H1 (cell line): ENCODE measurements at regions not wholly inside any gene's neighbourhood (a gene's known extent, or its start where the extent isn't known, plus 50 kb on each side); places are given as distances from the start of the nearest gene placed in this dataset.

ENCODE experiments used
- CTCF ChIA-PET: fragments of 300-600 bp; sonication (Branson Sonifier 250); formaldehyde crosslinking; loops from one replicate; lab custom pipeline; 2021; ENCODE audit not compliant: partially characterized antibody; lab: Charles Lee
- POLR2A ChIA-PET: fragments of 300-600 bp; sonication (Branson Sonifier 250); formaldehyde crosslinking; loops from one replicate; lab custom pipeline; 2021; ENCODE audit warnings: inconsistent platforms; ENCODE audit not compliant: partially characterized antibody; lab: Charles Lee
- DNase-seq, 2 experiments: peaks; one replicate each; pipeline versions ENCODE4 v3.0.0 to v3.0.0-alpha.2; 2010 to 2022; ENCODE audit warnings: low spot score in 2 of 2, low read depth in 1 of 2, mixed read lengths in 1 of 2
- FAIRE-seq: peaks from 2 replicates; lab custom pipeline; 2011; peaks lifted over from hg19 to GRCh38; lab: Jason Lieb, UNC
- H2AFZ ChIP-seq: 2 replicates; pipeline ENCODE4 v1.8.1; 2012; ENCODE audit warnings: low read length, inconsistent platforms
- H2AK5ac ChIP-seq: 2 replicates; pipeline ENCODE4 v1.6.1; 2013; ENCODE audit warnings: low read depth, low read length
- H2BK120ac ChIP-seq: replicated peaks from 2 replicates; pipeline ENCODE3; 2013; ENCODE audit warnings: low read depth, low read length, inconsistent platforms
- H2BK12ac ChIP-seq: 2 replicates; pipeline ENCODE4 v1.6.1; 2013; ENCODE audit warnings: low read depth, low read length
- H2BK15ac ChIP-seq: 2 replicates; pipeline ENCODE4 v1.6.1; 2013; ENCODE audit warnings: low read length
- H2BK20ac ChIP-seq: 2 replicates; pipeline ENCODE4 v1.6.1; 2013; ENCODE audit warnings: low read length
- H2BK5ac ChIP-seq: 2 replicates; pipeline ENCODE4 v1.6.1; 2013; ENCODE audit warnings: low read depth, low read length
- H3K14ac ChIP-seq: 2 replicates; pipeline ENCODE4 v1.6.1; 2013; ENCODE audit warnings: inconsistent platforms; ENCODE audit not compliant: insufficient read length
- H3K18ac ChIP-seq: 2 replicates; pipeline ENCODE4 v1.6.1; 2013; ENCODE audit warnings: low read length; ENCODE audit errors: extremely low read depth
- H3K23ac ChIP-seq: 2 replicates; pipeline ENCODE4 v1.6.1; 2013; ENCODE audit warnings: inconsistent platforms; ENCODE audit not compliant: insufficient read length
- H3K23me2 ChIP-seq: 2 replicates; pipeline ENCODE4 v1.6.1; 2013; ENCODE audit warnings: low read depth, low read length
- H3K27ac ChIP-seq: 2 replicates; pipeline ENCODE4 v1.6.1; 2011; ENCODE audit warnings: low read depth, low read length, inconsistent platforms
- H3K27me3 ChIP-seq, 4 experiments: replicated peaks in 1 of 4; 1 replicate in 1 of 4; 2 replicates in 3 of 4; pipeline versions ENCODE4 v1.6.1 to v1.8.1; 2011 to 2013; ENCODE audit warnings: low read length in 3 of 4, mild to moderate bottlenecking in 3 of 4, inconsistent platforms in 2 of 4, mixed read lengths in 2 of 4, moderate library complexity in 1 of 4; ENCODE audit not compliant: control insufficient read depth in 3 of 4, insufficient read depth in 3 of 4; ENCODE audit errors: extremely low read depth in 1 of 4
- H3K36me3 ChIP-seq, 4 experiments: 2 replicates each; pipeline versions ENCODE4 v1.6.1 to v1.8.1; 2011 to 2013; ENCODE audit warnings: mild to moderate bottlenecking in 4 of 4, low read length in 3 of 4, moderate library complexity in 2 of 4, control low read depth in 1 of 4, inconsistent platforms in 1 of 4; ENCODE audit not compliant: insufficient read depth in 4 of 4, control insufficient read depth in 2 of 4
- H3K4ac ChIP-seq: replicated peaks from 2 replicates; pipeline ENCODE3; 2013; ENCODE audit warnings: low read length, low read depth, mixed read lengths, inconsistent platforms; ENCODE audit not compliant: insufficient read length
- H3K4me1 ChIP-seq, 4 experiments: replicated peaks in 1 of 4; 1 replicate in 1 of 4; 2 replicates in 3 of 4; pipeline versions ENCODE4 v1.6.1 to v1.8.1; 2011 to 2013; ENCODE audit warnings: low read length in 3 of 4, inconsistent platforms in 2 of 4, mixed read lengths in 1 of 4; ENCODE audit not compliant: insufficient read depth in 4 of 4, control insufficient read depth in 3 of 4
- H3K4me2 ChIP-seq, 2 experiments: 2 replicates each; pipeline versions ENCODE4 v1.6.1 to v1.8.1; 2011 to 2013; ENCODE audit warnings: low read depth in 2 of 2, low read length in 2 of 2, control low read depth in 1 of 2, inconsistent platforms in 1 of 2, mild to moderate bottlenecking in 1 of 2; ENCODE audit not compliant: insufficient read depth in 1 of 2
- H3K4me3 ChIP-seq, 4 experiments: fragments of 200-600, 300-600 bp in 1 of 4; sonication (generic), shearing (Covaris generic), sonication (Bioruptor Twin) in 1 of 4; 2 replicates each; pipeline versions ENCODE4 v1.5.1 to v1.8.1; 2011 to 2016; ENCODE audit warnings: low read length in 4 of 4, low read depth in 3 of 4, control low read depth in 2 of 4, inconsistent platforms in 2 of 4, mild to moderate bottlenecking in 2 of 4, mixed read lengths in 1 of 4, moderate library complexity in 1 of 4; ENCODE audit not compliant: insufficient read depth in 2 of 4; ENCODE audit errors: extremely low read depth in 1 of 4
- H3K56ac ChIP-seq: replicated peaks from 2 replicates; pipeline ENCODE3; 2013; ENCODE audit warnings: low read depth, mild to moderate bottlenecking, mixed read lengths, low read length, inconsistent platforms; ENCODE audit not compliant: insufficient read length
- H3K79me1 ChIP-seq: 2 replicates; pipeline ENCODE4 v1.6.1; 2013; ENCODE audit warnings: low read depth, low read length, control low read depth
- H3K79me2 ChIP-seq, 2 experiments: 2 replicates each; pipeline versions ENCODE4 v1.6.1 to v1.8.1; 2012 to 2013; ENCODE audit warnings: low read length in 2 of 2, mild to moderate bottlenecking in 2 of 2, inconsistent platforms in 1 of 2; ENCODE audit not compliant: insufficient read depth in 2 of 2, control insufficient read depth in 1 of 2
- H3K9ac ChIP-seq, 4 experiments: replicated peaks in 1 of 4; 1 replicate in 1 of 4; 2 replicates in 3 of 4; pipeline versions ENCODE4 v1.6.1 to v1.8.1; 2011 to 2013; ENCODE audit warnings: low read depth in 3 of 4, low read length in 3 of 4, control low read depth in 2 of 4, mild to moderate bottlenecking in 2 of 4, moderate library complexity in 2 of 4, inconsistent platforms in 1 of 4; ENCODE audit errors: extremely low read depth in 1 of 4
- H3K9me3 ChIP-seq, 2 experiments: 2 replicates each; pipeline versions ENCODE4 v1.6.1 to v1.8.1; 2012 to 2013; ENCODE audit warnings: mild to moderate bottlenecking in 2 of 2, moderate library complexity in 2 of 2, control low read depth in 1 of 2, inconsistent platforms in 1 of 2, low read depth in 1 of 2, low read length in 1 of 2, mixed read lengths in 1 of 2; ENCODE audit not compliant: insufficient read depth in 2 of 2
- H4K20me1 ChIP-seq, 2 experiments: replicated peaks in 1 of 2; 2 replicates each; pipeline versions ENCODE3 to v1.8.1; 2011 to 2013; ENCODE audit warnings: inconsistent platforms in 2 of 2, low read length in 2 of 2, mild to moderate bottlenecking in 1 of 2; ENCODE audit not compliant: insufficient read depth in 2 of 2, control insufficient read depth in 1 of 2
- H4K5ac ChIP-seq: 2 replicates; pipeline ENCODE4 v1.6.1; 2013; ENCODE audit warnings: low read length, low read depth, mixed read lengths, inconsistent platforms; ENCODE audit not compliant: insufficient read length
- H4K8ac ChIP-seq: 2 replicates; pipeline ENCODE4 v1.8.0; 2013; ENCODE audit warnings: mild to moderate bottlenecking, moderate library complexity, low read length, inconsistent platforms; ENCODE audit not compliant: insufficient read depth; ENCODE audit errors: extremely low read depth
- H4K91ac ChIP-seq: replicated peaks from 2 replicates; pipeline ENCODE3; 2013; ENCODE audit warnings: low read length, mixed read lengths, inconsistent platforms; ENCODE audit not compliant: insufficient read length
- ASH2L ChIP-seq: fragments of 200-600, 300-600 bp; sonication (generic); IDR thresholded peaks from one replicate; pipeline ENCODE4 v1.7.1; 2017; ENCODE audit warnings: low read length
- CTCF ChIP-seq, 3 experiments: IDR thresholded peaks; 1 replicate in 2 of 3; 2 replicates in 1 of 3; pipeline versions ENCODE4 v1.5.1 to v1.6.1; 2011; ENCODE audit warnings: low read length in 3 of 3, mild to moderate bottlenecking in 3 of 3, inconsistent platforms in 2 of 3, low read depth in 1 of 3, moderate library complexity in 1 of 3; ENCODE audit not compliant: insufficient read depth in 1 of 3; ENCODE audit errors: control extremely low read depth in 1 of 3
- FOSL1 ChIP-seq: IDR thresholded peaks from 2 replicates; pipeline ENCODE4 v1.6.1; 2011; ENCODE audit warnings: mild to moderate bottlenecking, low read depth, low read length, moderate library complexity; ENCODE audit not compliant: insufficient read depth
- GTF2F1 ChIP-seq: IDR thresholded peaks from 2 replicates; pipeline ENCODE4 v1.6.1; 2012; ENCODE audit warnings: low read depth, low read length, improper control_type of control experiment, borderline replicate concordance
- KDM5A ChIP-seq: fragments of 200-600 bp; IDR thresholded peaks from 2 replicates; pipeline ENCODE4 v1.7.1; 2012; ENCODE audit warnings: mild to moderate bottlenecking, low read length, inconsistent platforms, mixed read lengths
- NANOG ChIP-seq: IDR thresholded peaks from 2 replicates; pipeline ENCODE4 v1.6.1; 2011; ENCODE audit warnings: low read length, low read depth, mild to moderate bottlenecking, inconsistent platforms; ENCODE audit not compliant: insufficient read depth, poor library complexity, severe bottlenecking
- NRF1 ChIP-seq: IDR thresholded peaks from 2 replicates; pipeline ENCODE4 v1.6.1; 2011; ENCODE audit warnings: mild to moderate bottlenecking, low read depth, low read length, improper control_type of control experiment
- SIX5 ChIP-seq: IDR thresholded peaks from 2 replicates; pipeline ENCODE4 v1.6.1; 2011; ENCODE audit warnings: mild to moderate bottlenecking, low read depth, low read length
- SP4 ChIP-seq: IDR thresholded peaks from 2 replicates; pipeline ENCODE4 v1.6.1; 2012; ENCODE audit warnings: low read length, inconsistent platforms
- SRF ChIP-seq: IDR thresholded peaks from 2 replicates; pipeline ENCODE4 v1.6.1; 2011; ENCODE audit warnings: mild to moderate bottlenecking, low read depth, low read length, moderate library complexity
- TAF1 ChIP-seq: IDR thresholded peaks from 2 replicates; pipeline ENCODE4 v1.6.1; 2011; ENCODE audit warnings: mild to moderate bottlenecking, low read depth, low read length
- TBP ChIP-seq: IDR thresholded peaks from 2 replicates; pipeline ENCODE4 v1.6.1; 2011; ENCODE audit warnings: low read depth, low read length, improper control_type of control experiment
- YY1 ChIP-seq: IDR thresholded peaks from 2 replicates; pipeline ENCODE4 v1.6.1; 2011; ENCODE audit warnings: low read depth, mild to moderate bottlenecking, low read length
- WGBS, 2 experiments: shearing (Covaris generic) in 1 of 2; methylation state at CpG; one replicate each; pipeline versions ENCODE4 v1.1.6 to v1.1.7; 2013 to 2015; ENCODE audit warnings: low lambda C conversion rate in 2 of 2, mixed read lengths in 2 of 2, inconsistent platforms in 1 of 2, low coverage in 1 of 2, missing lambda C conversion rate in 1 of 2; ENCODE audit not compliant: insufficient replicate concordance in 2 of 2, insufficient coverage in 1 of 2, insufficient read length in 1 of 2; ENCODE audit errors: extremely low coverage in 1 of 2, missing lambda C conversion rate in 1 of 2; 5-methylcytosine and 5-hydroxymethylcytosine counted together

- H4K91ac ChIP-seq = no peak overlapping the region
- H3K79me1 ChIP-seq = no peaks in the 10 kb centered on the region
- TF ChIP-seq SIX5 (no peak), ASH2L (no peak), FOSL1 (no peak), YY1 (no peak), NANOG (no peak), KDM5A (no peak), TAF1 (no peak), GTF2F1 (no peak), NRF1 (no peak), TBP (no peak), SP4 (no peak), SRF (no peak), CTCF (IDR thresholded peaks at IDR 0.05; ENCODE audit: control extremely low read depth in 1 of 3, insufficient read depth in 1 of 3, low read depth in 1 of 3, low read length in 3 of 3) (no peak)
- H3K23me2 ChIP-seq = no peaks in the 10 kb centered on the region
- no peak overlapping the region for H2BK15ac ChIP-seq
- H3K18ac ChIP-seq = no peak overlapping the region
- no peak overlapping the region for H2BK5ac ChIP-seq
- H3K9me3 ChIP-seq = no peaks in the 10 kb centered on the region
- no peak overlapping the region for H3K23ac ChIP-seq
- H3K4me1 ChIP-seq = peaks cover 0 to 4% (median 0%) of the 10 kb centered on the region in 4 experiments; a peak in 2 of 7 replicates
- no peak overlapping the region for H3K27ac ChIP-seq
- H3K79me2 ChIP-seq = no peaks in the 10 kb centered on the region
- no peak overlapping the region for H2BK12ac ChIP-seq
- no peak overlapping the region for H3K4me3 ChIP-seq
- no peak overlapping the region for H2AK5ac ChIP-seq
- H2AFZ ChIP-seq = no peak overlapping the region
- no peak overlapping the region for H3K9ac ChIP-seq
- H4K20me1 ChIP-seq = peaks cover 0 to 2% of the 10 kb centered on the region in 2 experiments
- peaks cover 0 to 8% (median 4%) of the 10 kb centered on the region in 4 experiments; a peak in 4 of 8 replicates for H3K36me3 ChIP-seq
- H3K14ac ChIP-seq = no peak overlapping the region
- no peak for DNase-seq
- POLR2A ChIA-PET = interaction anchor here (1.2 kb wide), 1 partner anchor 23 kb away, joined by 4 read pairs; no protein-coding TSS in a partner anchor
- H2BK20ac ChIP-seq = no peak overlapping the region
- FAIRE-seq = no peak
- H3K4ac ChIP-seq = no peak overlapping the region
- no peaks in the 10 kb centered on the region for H3K27me3 ChIP-seq
- no peak overlapping the region for H2BK120ac ChIP-seq
- no peak overlapping the region for H4K8ac ChIP-seq
- CTCF ChIA-PET = interaction anchor here (0.9 to 12.8 kb wide), 8 partner anchors 9 to 277 kb away, joined by 3 to 238 read pairs (median 4); partner anchors contain the start of gene IL12A
- WGBS, 2 experiments = 95% methylated on average over 3 of the region's 3 CpGs; no CpG with 5 or more reads in 1 of the 2 experiments
- no peak overlapping the region for H3K4me2 ChIP-seq
- no peak overlapping the region for H3K56ac ChIP-seq
- no peak overlapping the region for H4K5ac ChIP-seq
Observed at GRCh38 chr3:159887911-159888310, 100.7 kb upstream of the IL12A start.
